Esophagus squamous epithelium (tissue), 5 donors: ENCODE measurements at regions not wholly inside any gene's neighbourhood (a gene's known extent, or its start where the extent isn't known, plus 50 kb on each side); places are given as distances from the start of the nearest gene placed in this dataset.

Experiments used
- DNase-seq: peaks from one replicate; lab custom pipeline; 2025; lab: John Stamatoyannopoulos, UW
- H3K27ac ChIP-seq, 4 donors: fragments of 200-600 bp; sonication (generic); one replicate each; pipeline ENCODE4 v1.5.1; 2016 to 2019; ENCODE audit warnings: mild to moderate bottlenecking in 1 of 4
- H3K27me3 ChIP-seq, 4 donors: fragments of 200-600 bp; sonication (generic); 1 replicate in 3 of 4; 2 replicates in 1 of 4; pipeline versions ENCODE4 v1.5.1 to v1.6.0; 2017 to 2021; ENCODE audit warnings: antibody characterized with exemption in 1 of 4
- H3K36me3 ChIP-seq, 3 donors: fragments of 200-600 bp; sonication (generic); one replicate each; pipeline ENCODE4 v1.5.1; 2016 to 2019
- H3K4me1 ChIP-seq, 3 donors: fragments of 200-600 bp; sonication (generic); one replicate each; pipeline ENCODE4 v1.5.1; 2017 to 2019
- H3K4me3 ChIP-seq, 4 donors: fragments of 200-600 bp; sonication (generic); 1 replicate in 3 of 4; 2 replicates in 1 of 4; pipeline ENCODE4 v1.5.1; 2016 to 2019; ENCODE audit warnings: mild to moderate bottlenecking in 2 of 4, moderate library complexity in 1 of 4
- H3K9me3 ChIP-seq, 3 donors: fragments of 200-600 bp; sonication (generic); one replicate each; pipeline ENCODE4 v1.5.1; 2016 to 2019
- POLR2A ChIP-seq, 4 donors: fragments of 450-650 bp; IDR thresholded peaks; one replicate each; pipeline ENCODE4 v1.6.1; 2017; ENCODE audit warnings: antibody characterized with exemption in 4 of 4, mild to moderate bottlenecking in 4 of 4, moderate library complexity in 3 of 4
- WGBS, 2 donors: methylation state at CpG; one replicate each; pipeline ENCODE4 v1.1.5; 2018; 5-methylcytosine and 5-hydroxymethylcytosine counted together
- intact Hi-C: fragments of 100-400 bp; cut with DNase I; formaldehyde crosslinking; loops from one replicate; pipeline ENCODE4 v1.15.0; 2022
- TF ChIP-seq, protein P1 (sequence below), 6 experiments: fragments of 450-650 bp in 4 of 6; fragments of 200-600 bp in 2 of 6; sonication (generic) in 2 of 6; IDR thresholded peaks; one replicate each; pipeline ENCODE4 v1.5.1; 2016 to 2019; ENCODE audit warnings: antibody characterized with exemption in 6 of 6, mild to moderate bottlenecking in 4 of 6, moderate library complexity in 4 of 6
- donor health status: DM: yes; HTN: yes; CAD: no.

DNA sequence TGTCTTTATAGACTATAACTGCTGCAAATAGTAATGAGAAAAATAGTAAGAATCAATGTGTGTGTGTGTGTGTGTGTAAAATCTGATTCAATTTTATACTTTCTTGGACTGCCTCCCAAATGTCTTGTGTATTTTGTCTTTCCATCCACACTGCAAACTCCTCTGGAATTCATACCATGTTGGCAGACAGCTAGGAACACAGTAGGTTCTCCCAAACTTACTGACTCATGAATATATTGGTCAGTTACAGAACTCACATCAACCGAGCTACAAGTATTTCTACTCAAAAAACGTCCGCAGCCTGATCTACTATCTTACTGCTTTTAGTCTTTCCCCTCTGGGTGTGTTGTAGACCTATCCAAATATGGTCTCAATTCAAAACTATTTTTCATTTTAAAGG is 542.7 kb upstream of the PSMD7 start:
- H3K4me1 ChIP-seq: no peaks in the 10 kb centered on the region
- H3K9me3 ChIP-seq: peaks cover 0 to 4% (median 0%) of the 10 kb centered on the region in 3 donors
- TF ChIP-seq, protein P1, sequence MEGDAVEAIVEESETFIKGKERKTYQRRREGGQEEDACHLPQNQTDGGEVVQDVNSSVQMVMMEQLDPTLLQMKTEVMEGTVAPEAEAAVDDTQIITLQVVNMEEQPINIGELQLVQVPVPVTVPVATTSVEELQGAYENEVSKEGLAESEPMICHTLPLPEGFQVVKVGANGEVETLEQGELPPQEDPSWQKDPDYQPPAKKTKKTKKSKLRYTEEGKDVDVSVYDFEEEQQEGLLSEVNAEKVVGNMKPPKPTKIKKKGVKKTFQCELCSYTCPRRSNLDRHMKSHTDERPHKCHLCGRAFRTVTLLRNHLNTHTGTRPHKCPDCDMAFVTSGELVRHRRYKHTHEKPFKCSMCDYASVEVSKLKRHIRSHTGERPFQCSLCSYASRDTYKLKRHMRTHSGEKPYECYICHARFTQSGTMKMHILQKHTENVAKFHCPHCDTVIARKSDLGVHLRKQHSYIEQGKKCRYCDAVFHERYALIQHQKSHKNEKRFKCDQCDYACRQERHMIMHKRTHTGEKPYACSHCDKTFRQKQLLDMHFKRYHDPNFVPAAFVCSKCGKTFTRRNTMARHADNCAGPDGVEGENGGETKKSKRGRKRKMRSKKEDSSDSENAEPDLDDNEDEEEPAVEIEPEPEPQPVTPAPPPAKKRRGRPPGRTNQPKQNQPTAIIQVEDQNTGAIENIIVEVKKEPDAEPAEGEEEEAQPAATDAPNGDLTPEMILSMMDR (IDR thresholded peaks at IDR 0.05): no peak
- no peak for TF ChIP-seq POLR2A (IDR thresholded peaks at IDR 0.05)
- no peaks in the 10 kb centered on the region for H3K36me3 ChIP-seq
- no peak overlapping the region for H3K4me3 ChIP-seq
- WGBS, 2 donors: 71 to 79% methylated on average over 3 of the region's 3 CpGs
- DNase-seq: no peak
- no peaks in the 10 kb centered on the region for H3K27me3 ChIP-seq
- intact Hi-C loops: no loop called here
- H3K27ac ChIP-seq: no peak overlapping the region

DNA sequence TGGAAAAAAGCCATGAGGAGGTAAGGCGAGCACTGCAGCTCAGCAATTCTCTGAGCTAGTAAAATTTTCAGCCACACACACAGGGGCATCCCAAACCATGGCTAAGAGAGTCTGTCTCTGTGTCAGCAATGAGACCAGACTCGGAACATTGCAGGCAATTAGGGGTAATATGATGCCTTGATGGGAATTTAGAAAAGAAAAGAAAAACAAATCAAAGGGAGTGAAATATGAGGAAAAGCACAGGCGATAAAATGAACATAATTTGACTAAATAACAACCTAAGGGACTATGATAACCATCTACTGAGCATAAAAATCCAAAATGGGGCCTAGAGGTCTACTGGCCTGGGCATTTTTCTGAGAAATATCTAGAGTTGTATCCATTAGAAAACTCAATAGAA is 546.0 kb upstream of the PSMD7 start:
- Histone ChIP-seq H3K4me3 (no peak overlapping the region), H3K27me3 (no peaks in the 10 kb centered on the region), H3K9me3 (no peaks in the 10 kb centered on the region), H3K4me1 (no peaks in the 10 kb centered on the region), H3K27ac (no peak overlapping the region), H3K36me3 (no peaks in the 10 kb centered on the region)
- intact Hi-C loops: no loop called here
- no peak for TF ChIP-seq POLR2A (IDR thresholded peaks at IDR 0.05)
- TF ChIP-seq, protein P1 (IDR thresholded peaks at IDR 0.05): no peak
- no peak for DNase-seq
- 60 to 75% methylated on average over 3 of the region's 3 CpGs for WGBS, 2 donors

DNA sequence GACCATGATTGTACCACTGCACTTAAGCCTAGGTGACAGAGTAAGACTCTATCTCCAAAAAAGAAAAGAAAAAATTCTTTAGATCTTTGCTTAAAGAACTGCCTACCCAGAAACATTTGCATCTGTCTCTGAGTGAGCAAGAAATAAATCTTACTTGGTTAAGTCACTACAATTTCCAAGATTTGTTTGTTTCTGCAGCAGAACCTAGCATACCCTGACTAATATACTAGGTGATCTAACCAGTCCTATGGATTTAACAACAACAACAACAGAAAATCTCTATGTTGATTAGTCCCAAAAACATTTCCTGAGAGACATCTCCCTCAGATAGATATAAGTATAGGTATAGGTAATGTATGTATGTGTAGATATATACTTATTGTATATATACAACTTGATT is 549.3 kb upstream of the PSMD7 start:
- no peaks in the 10 kb centered on the region for H3K9me3 ChIP-seq

DNA sequence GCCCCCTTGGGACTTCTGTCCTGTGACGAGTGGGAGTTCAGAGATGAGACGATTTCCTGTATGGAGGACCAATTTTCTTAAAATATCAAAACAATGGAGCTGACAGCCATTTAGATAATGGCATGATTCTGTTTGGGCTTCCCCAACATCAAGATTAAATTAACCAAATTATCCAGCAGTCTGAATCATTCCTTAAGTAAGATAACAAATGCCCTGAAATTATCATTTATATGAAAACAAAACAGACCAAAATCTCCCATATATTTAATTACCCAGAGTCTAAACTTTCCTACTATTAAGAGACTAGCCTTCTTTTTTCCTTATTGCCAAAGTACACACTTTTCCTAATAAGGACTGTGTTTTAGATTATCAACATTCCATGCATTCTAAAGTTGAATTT is 550.1 kb upstream of the PSMD7 start:
- intact Hi-C loops: no loop called here
- WGBS, 2 donors: 67 to 82% methylated on average over 2 of the region's 2 CpGs
- TF ChIP-seq, protein P1 (IDR thresholded peaks at IDR 0.05): no peak
- no peak for TF ChIP-seq POLR2A (IDR thresholded peaks at IDR 0.05)
- no peak overlapping the region for H3K27ac ChIP-seq
- no peaks in the 10 kb centered on the region for H3K4me1 ChIP-seq
- no peak for DNase-seq
- no peak overlapping the region for H3K4me3 ChIP-seq
- H3K36me3 ChIP-seq: no peaks in the 10 kb centered on the region
- no peaks in the 10 kb centered on the region for H3K9me3 ChIP-seq
- H3K27me3 ChIP-seq: no peaks in the 10 kb centered on the region

More for the DNA sequence above, 549.3 kb upstream of the PSMD7 start:
- no peaks in the 10 kb centered on the region for H3K27me3 ChIP-seq
- no peak for DNase-seq
- no peak overlapping the region for H3K4me3 ChIP-seq
- TF ChIP-seq, protein P1 (IDR thresholded peaks at IDR 0.05): no peak
- no peak for TF ChIP-seq POLR2A (IDR thresholded peaks at IDR 0.05)
- intact Hi-C loops: no loop called here
- no peak overlapping the region for H3K27ac ChIP-seq
- no peaks in the 10 kb centered on the region for H3K36me3 ChIP-seq
- H3K4me1 ChIP-seq: no peaks in the 10 kb centered on the region

DNA sequence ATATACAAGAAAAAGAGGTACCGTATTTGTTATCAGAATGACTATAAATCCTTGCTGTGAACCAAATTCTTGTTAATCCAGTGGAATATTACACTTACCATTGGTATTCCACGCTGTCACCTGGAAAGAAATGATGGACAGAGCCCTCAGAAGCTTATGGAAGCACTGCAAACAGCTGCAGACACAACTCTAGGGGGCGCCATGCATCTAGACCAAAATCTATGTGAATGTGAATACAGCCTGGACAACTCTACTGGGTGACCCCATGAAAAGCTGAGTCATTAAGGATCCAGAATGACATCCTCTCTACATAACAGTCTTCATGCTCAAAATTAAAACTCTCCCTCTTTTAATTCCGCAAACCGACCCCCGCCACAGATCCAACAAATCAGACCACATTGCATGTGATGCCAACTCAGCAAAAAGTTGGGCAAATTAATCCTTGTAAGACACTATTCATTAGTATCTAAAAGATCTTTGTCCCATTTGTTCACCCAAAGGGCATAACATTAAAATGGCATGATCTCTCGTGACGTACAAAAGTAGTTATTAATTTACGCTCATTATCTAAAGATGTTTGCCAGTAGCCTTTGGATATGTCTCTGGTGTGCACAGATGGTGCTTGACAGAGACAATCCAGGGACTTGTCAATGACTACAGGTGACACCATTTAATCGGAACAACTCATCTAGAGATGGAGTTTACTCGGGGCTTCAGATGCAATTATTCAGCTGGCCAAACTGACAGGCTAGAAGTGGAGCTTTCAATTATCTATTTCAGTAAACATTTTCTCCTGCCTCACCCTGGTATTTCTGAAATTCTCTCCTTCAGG is 552.7 kb upstream of the PSMD7 start:
- intact Hi-C loops: no loop called here
- H3K4me3 ChIP-seq: no peak overlapping the region
- no peaks in the 10 kb centered on the region for H3K36me3 ChIP-seq
- H3K27me3 ChIP-seq: no peaks in the 10 kb centered on the region
- no peak overlapping the region for H3K27ac ChIP-seq
- TF ChIP-seq, protein P1 (IDR thresholded peaks at IDR 0.05): no peak
- TF ChIP-seq POLR2A (IDR thresholded peaks at IDR 0.05): no peak
- WGBS, 2 donors: 78 to 92% methylated on average over 10 to 11 of the region's 11 CpGs
- no peaks in the 10 kb centered on the region for H3K9me3 ChIP-seq
- no peaks in the 10 kb centered on the region for H3K4me1 ChIP-seq
- no peak for DNase-seq
